OCI-LY7 (cell line): ENCODE measurements at regions not wholly inside any gene's neighbourhood (a gene's known extent, or its start where the extent isn't known, plus 50 kb on each side); places are given as distances from the start of the nearest gene placed in this dataset.

Experiments
- EZH2phosphoT487 ChIP-seq: fragments of 200-600 bp; sonication (generic); IDR thresholded peaks from 2 replicates; pipeline ENCODE4 v1.6.1; 2018; ENCODE audit warnings: low read depth, borderline replicate concordance, mild to moderate bottlenecking, mixed run types, antibody characterized with exemption, low read length, moderate library complexity, mixed read lengths
- TF ChIP-seq, protein P1 (sequence below): fragments of 200-600 bp; sonication (generic); conservative IDR thresholded peaks from 2 replicates; pipeline ENCODE4 v1.5.1; 2014; ENCODE audit warnings: mild to moderate bottlenecking, antibody characterized with exemption, low read length, moderate library complexity, mixed read lengths

- TF ChIP-seq, protein P1, sequence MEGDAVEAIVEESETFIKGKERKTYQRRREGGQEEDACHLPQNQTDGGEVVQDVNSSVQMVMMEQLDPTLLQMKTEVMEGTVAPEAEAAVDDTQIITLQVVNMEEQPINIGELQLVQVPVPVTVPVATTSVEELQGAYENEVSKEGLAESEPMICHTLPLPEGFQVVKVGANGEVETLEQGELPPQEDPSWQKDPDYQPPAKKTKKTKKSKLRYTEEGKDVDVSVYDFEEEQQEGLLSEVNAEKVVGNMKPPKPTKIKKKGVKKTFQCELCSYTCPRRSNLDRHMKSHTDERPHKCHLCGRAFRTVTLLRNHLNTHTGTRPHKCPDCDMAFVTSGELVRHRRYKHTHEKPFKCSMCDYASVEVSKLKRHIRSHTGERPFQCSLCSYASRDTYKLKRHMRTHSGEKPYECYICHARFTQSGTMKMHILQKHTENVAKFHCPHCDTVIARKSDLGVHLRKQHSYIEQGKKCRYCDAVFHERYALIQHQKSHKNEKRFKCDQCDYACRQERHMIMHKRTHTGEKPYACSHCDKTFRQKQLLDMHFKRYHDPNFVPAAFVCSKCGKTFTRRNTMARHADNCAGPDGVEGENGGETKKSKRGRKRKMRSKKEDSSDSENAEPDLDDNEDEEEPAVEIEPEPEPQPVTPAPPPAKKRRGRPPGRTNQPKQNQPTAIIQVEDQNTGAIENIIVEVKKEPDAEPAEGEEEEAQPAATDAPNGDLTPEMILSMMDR, result no peak
- no peak for TF ChIP-seq EZH2phosphoT487
Measured at GRCh38 chr5:74241751-74242140, 398.8 kb downstream of the ENC1 start.
